Astrocyte of the cerebellum (primary cell): ENCODE measurements at regions not wholly inside any gene's neighbourhood (a gene's known extent, or its start where the extent isn't known, plus 50 kb on each side); places are given as distances from the start of the nearest gene placed in this dataset.
A peak's percentile ranks its signal among the peaks of the same experiment; 100 is the strongest.

Experiments used
- DNase-seq: peaks from one replicate; pipeline ENCODE4 v3.0.0-alpha.2; 2011; ENCODE audit warnings: low read depth
- H3K4me3 ChIP-seq: 2 replicates; pipeline ENCODE4 v1.5.1; 2011; ENCODE audit warnings: mild to moderate bottlenecking, low read depth, low read length, moderate library complexity
- in situ Hi-C: cut with HindIII; loops from 2 replicates; pipeline ENCODE4 v1.10.0; 2017; ENCODE audit warnings: low sequenced_read_pairs
- TF ChIP-seq, protein P1 (sequence below): IDR thresholded peaks from 2 replicates; pipeline ENCODE4 v1.5.1; 2012; ENCODE audit warnings: low read length, low read depth, moderate library complexity, mild to moderate bottlenecking; ENCODE audit errors: missing control alignments

DNA sequence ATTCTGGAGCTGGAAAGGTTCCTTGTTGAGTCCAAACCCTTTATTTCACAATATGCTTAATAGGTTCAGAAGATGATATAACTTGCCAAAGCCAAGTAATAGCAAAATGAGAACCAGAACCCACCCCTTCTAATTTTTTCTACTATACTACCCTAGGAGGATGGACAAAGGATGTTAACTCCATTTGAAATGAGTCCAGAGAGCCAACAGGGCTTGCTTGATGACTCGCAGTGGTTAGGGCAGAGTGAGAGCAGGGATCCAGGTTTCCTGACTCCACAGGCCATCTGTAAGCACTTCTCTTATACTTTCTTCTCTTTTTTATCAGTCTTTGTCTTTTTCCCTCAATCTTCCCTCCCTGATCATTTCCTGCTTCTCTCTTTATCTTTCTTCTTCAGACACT is 668.1 kb downstream of the MED13L start:
- peak; percentile 20 for DNase-seq
- TF ChIP-seq, protein P1, sequence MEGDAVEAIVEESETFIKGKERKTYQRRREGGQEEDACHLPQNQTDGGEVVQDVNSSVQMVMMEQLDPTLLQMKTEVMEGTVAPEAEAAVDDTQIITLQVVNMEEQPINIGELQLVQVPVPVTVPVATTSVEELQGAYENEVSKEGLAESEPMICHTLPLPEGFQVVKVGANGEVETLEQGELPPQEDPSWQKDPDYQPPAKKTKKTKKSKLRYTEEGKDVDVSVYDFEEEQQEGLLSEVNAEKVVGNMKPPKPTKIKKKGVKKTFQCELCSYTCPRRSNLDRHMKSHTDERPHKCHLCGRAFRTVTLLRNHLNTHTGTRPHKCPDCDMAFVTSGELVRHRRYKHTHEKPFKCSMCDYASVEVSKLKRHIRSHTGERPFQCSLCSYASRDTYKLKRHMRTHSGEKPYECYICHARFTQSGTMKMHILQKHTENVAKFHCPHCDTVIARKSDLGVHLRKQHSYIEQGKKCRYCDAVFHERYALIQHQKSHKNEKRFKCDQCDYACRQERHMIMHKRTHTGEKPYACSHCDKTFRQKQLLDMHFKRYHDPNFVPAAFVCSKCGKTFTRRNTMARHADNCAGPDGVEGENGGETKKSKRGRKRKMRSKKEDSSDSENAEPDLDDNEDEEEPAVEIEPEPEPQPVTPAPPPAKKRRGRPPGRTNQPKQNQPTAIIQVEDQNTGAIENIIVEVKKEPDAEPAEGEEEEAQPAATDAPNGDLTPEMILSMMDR: no peak
- in situ Hi-C loops: no loop called here
- H3K4me3 ChIP-seq: no peak overlapping the region

DNA sequence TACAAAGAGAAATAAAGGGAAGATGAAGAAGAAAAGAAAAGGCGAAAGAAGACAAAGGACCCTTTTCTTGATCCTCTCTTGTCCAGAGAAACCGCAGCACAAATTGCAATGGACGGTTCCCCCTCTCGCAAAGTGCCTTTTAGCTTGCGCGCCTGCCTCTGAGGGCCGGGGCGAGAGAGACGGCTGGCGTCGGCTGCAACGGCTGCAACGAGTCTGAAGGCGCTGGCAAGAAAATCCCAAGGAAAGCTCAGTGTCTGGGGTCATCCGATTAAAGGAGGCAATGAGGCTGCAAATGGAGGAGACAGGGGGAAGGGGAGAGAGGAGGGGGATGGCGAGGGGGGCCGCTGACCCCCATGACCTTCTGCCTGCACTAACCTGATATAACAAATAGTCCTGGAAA is 671.5 kb downstream of the MED13L start:
- H3K4me3 ChIP-seq: no peak overlapping the region
- in situ Hi-C loops: no loop called here
- DNase-seq: no peak
- TF ChIP-seq, protein P1: no peak

DNA sequence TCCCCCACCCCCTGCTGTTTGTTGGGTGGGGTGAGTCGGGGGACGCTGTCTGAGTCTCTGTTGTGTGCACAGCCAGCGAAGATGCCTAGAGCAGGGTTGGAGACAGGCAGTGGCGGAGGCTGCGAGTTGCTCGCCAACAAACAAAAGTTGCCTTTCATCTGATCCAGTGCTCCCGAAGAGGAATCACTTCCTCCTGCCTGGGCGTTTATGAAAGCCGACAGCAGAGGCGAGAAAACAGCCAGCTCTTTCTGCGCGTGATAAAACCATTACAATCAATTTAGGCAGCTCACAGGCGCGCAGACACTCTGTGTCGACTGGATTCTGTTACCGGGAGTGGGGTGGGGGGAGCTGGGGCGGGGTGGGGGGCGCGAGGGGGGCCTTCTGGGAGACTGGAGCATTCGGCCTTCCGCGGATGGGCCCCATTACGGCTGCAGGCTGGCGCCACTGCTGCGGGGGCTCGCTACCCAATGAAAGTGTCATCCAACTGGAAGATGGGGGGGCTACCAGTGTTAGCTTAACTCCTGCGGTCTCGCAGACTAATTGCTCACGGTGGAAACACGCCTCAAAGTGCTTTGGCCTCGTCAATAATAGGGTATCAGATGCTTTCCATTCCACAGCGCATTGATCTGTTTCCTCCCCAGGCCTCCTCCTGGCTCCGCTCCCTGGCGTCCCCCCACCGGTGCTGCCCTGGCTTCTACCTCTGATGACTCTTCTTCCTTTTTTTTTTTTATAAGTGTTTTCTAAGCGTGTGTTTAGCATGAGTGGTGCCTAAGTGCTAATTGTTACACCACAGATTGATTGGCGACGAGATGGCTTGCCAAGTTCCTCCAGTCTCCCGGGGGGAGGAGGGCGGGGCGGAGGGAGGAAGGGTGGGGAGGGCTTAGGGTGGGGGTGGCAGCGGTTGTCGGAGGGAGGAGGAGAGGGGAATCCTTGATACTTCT is 678.4 kb downstream of the MED13L start:
- DNase-seq: no peak
- in situ Hi-C loops: no loop called here
- no peak overlapping the region for H3K4me3 ChIP-seq
- TF ChIP-seq, protein P1: no peak

DNA sequence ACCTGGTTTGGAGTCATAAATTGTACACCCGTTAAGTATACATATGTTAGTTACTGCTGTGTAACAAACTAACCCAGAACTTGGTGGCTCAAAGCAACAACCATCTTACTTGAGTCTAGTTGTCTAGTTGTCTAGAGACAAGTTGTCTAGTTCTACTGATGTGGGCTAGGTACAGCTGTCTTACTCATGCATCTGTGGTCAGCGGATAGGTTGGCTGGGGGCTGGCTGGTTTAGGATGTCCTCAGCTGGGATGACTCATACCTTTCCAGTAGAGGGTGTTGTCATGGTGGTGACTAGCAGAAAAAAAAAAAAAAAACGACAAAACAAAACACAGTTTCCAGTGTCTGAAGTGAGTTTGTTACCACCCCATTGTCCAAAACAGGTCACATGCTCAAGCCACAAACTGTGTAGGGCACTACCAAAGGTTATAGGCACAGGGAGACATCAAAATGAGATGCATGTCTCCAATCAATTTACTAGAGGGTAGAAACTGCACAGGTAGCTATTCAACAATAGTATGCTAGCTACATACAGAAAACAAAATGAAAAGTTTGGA is 680.3 kb downstream of the MED13L start:
- in situ Hi-C loops: no loop called here
- TF ChIP-seq, protein P1: no peak
- DNase-seq: peak; percentile 22
- H3K4me3 ChIP-seq: no peak overlapping the region

DNA sequence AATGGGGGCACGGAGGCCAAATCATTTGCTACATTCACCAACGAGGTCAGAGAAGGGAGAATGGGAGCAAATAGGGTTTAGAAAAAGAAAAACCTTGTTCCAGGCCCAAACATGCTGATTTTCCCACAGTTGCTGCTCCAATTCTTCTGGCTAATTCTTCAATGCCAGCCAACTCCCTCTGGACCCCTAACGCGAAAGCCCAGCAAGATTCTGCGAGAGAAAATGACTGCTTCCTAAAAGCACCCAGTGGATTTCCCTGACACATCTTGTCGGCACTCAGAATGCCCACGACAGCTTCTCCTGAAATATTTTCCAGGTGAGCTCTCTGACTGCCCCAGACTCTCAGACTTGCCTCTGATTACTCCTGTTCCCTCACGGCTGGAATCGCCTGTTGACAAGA is 689.4 kb downstream of the MED13L start:
- no peak overlapping the region for H3K4me3 ChIP-seq
- in situ Hi-C loops: no loop called here
- TF ChIP-seq, protein P1: no peak
- no peak for DNase-seq

DNA sequence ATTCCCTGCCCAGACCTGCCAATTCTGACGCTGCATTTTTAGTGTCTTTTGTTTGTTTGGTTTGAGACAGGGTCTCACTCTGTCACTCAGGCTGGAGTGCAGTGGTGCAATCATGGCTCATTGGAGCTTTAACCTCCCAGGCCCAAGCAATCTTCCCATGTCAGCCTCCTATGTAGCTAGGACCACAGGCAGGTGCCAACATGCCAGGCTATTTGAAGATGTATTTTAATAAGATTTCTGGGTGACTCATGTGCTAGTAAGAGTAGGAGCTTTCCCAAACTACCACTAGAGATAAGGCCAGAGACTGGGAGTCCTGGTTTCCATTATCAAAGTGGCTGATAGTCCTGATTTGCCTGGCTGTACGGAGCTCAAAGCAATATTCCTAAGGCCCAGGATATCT is 693.3 kb downstream of the MED13L start:
- DNase-seq: no peak
- H3K4me3 ChIP-seq: no peak overlapping the region
- TF ChIP-seq, protein P1: no peak
- in situ Hi-C loops: no loop called here
